ENCODE measurements at regions not wholly inside any gene's neighbourhood (a gene's known extent, or its start where the extent isn't known, plus 50 kb on each side); places are given as distances from the start of the nearest gene placed in this dataset.
"Not testable (repeated sequence)": the region's sequence is repeated elsewhere in the genome, so short reads cannot be mapped to it uniquely, and the experiment has no call there.

DNA sequence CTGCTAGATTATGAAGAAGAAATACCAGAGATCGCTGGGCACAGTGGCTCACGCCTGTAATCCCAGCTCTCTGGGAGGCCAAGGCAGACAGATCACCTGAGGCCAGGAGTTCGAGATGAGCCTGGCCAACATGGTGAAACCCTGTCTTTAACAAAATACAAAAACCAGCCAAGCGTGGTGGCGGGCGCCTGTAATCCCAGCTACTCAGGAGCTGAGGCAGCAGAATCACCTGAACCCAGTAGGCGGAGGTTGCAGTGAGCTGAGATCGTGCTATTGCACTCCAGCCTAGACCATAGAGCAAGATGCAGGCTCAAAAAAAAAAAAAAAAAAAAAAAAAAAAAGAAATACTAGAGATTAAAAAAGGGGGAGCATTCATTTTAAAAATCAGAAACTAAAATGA, 159.7 kb upstream of the SH3BP4 start:
- TF ChIP-seq BRCA1, NRF1, CEBPB (IDR thresholded peaks at IDR 0.05; ENCODE audit: low read depth, low read length): not testable (repeated sequence)
- TF ChIP-seq, protein P1, sequence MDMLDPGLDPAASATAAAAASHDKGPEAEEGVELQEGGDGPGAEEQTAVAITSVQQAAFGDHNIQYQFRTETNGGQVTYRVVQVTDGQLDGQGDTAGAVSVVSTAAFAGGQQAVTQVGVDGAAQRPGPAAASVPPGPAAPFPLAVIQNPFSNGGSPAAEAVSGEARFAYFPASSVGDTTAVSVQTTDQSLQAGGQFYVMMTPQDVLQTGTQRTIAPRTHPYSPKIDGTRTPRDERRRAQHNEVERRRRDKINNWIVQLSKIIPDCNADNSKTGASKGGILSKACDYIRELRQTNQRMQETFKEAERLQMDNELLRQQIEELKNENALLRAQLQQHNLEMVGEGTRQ (IDR thresholded peaks at IDR 0.05; ENCODE audit: low read length): not testable (repeated sequence)
- TF ChIP-seq, protein P2, sequence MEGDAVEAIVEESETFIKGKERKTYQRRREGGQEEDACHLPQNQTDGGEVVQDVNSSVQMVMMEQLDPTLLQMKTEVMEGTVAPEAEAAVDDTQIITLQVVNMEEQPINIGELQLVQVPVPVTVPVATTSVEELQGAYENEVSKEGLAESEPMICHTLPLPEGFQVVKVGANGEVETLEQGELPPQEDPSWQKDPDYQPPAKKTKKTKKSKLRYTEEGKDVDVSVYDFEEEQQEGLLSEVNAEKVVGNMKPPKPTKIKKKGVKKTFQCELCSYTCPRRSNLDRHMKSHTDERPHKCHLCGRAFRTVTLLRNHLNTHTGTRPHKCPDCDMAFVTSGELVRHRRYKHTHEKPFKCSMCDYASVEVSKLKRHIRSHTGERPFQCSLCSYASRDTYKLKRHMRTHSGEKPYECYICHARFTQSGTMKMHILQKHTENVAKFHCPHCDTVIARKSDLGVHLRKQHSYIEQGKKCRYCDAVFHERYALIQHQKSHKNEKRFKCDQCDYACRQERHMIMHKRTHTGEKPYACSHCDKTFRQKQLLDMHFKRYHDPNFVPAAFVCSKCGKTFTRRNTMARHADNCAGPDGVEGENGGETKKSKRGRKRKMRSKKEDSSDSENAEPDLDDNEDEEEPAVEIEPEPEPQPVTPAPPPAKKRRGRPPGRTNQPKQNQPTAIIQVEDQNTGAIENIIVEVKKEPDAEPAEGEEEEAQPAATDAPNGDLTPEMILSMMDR (IDR thresholded peaks at IDR 0.05; ENCODE audit: control extremely low read depth in 1 of 3, insufficient read depth in 1 of 3, low read depth in 1 of 3, low read length in 3 of 3): not testable (repeated sequence)
- TF ChIP-seq, protein P3, sequence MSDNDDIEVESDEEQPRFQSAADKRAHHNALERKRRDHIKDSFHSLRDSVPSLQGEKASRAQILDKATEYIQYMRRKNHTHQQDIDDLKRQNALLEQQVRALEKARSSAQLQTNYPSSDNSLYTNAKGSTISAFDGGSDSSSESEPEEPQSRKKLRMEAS (IDR thresholded peaks at IDR 0.05): not testable (repeated sequence)
